ENCODE measurements at regions not wholly inside any gene's neighbourhood (a gene's known extent, or its start where the extent isn't known, plus 50 kb on each side); places are given as distances from the start of the nearest gene placed in this dataset.

DNA sequence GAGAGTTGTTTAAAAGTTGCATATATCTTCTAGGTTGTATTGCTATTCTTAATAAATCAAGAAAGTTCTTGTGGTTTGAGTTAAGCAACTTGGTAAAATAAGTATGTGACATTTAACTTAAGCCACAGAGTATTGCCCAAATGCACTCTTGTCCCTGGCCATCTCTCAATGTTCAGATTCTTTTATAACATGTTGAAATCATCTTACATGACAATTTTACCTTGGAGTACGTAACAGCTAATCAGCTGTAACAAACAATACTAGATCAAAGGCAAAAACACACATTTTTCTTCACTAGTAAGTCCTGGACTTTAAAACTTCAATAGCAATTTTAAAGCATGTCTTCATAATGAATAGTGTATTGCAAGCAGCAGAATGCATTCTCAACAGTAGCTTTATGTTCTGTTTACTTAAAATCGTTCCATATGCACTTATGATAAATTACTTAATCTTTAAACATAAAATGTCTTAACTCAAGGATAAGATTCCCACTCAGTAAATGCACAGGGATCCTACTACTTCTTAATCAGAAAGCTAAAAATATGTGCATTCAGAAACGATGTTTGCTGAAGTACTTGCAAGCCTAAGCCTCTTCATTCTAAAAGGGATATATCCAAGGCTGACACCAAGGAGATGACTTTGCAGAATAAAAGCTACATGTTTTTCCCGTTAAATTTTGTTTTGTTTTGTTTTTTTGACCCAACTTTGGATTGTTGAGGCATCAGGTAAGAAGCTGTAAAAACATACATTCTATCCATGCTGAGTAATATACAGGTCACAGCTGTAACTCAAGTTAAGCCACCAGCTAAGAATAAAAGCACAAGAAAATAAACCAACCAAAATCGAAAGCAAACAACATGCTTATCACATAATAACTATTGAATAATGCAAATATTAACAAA lies 86.1 kb upstream of the NFIB start:
- H3K27me3 ChIP-seq (ENCODE audit: insufficient read depth, poor library complexity, severe bottlenecking) = no peaks in the 10 kb centered on the region
- DNase-seq (ENCODE audit: low read depth in 1 of 2, low spot score in 1 of 2) = no peak
- no peak overlapping the region for H3K27ac ChIP-seq (replicated peaks)
- H3K4me3 ChIP-seq (replicated peaks; ENCODE audit: insufficient read depth, low read length) = no peak overlapping the region
- TF ChIP-seq POLR2AphosphoS5 (IDR thresholded peaks at IDR 0.05; ENCODE audit: low read depth) (no peak), SPI1 (IDR thresholded peaks at IDR 0.05; ENCODE audit: borderline replicate concordance, low read depth) (no peak), GABPA (IDR thresholded peaks at IDR 0.05; ENCODE audit: low read depth) (no peak)
- TF ChIP-seq, protein P1, sequence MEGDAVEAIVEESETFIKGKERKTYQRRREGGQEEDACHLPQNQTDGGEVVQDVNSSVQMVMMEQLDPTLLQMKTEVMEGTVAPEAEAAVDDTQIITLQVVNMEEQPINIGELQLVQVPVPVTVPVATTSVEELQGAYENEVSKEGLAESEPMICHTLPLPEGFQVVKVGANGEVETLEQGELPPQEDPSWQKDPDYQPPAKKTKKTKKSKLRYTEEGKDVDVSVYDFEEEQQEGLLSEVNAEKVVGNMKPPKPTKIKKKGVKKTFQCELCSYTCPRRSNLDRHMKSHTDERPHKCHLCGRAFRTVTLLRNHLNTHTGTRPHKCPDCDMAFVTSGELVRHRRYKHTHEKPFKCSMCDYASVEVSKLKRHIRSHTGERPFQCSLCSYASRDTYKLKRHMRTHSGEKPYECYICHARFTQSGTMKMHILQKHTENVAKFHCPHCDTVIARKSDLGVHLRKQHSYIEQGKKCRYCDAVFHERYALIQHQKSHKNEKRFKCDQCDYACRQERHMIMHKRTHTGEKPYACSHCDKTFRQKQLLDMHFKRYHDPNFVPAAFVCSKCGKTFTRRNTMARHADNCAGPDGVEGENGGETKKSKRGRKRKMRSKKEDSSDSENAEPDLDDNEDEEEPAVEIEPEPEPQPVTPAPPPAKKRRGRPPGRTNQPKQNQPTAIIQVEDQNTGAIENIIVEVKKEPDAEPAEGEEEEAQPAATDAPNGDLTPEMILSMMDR (IDR thresholded peaks at IDR 0.05; ENCODE audit: insufficient read depth, low read length) = no peak
- TF ChIP-seq, protein P2, sequence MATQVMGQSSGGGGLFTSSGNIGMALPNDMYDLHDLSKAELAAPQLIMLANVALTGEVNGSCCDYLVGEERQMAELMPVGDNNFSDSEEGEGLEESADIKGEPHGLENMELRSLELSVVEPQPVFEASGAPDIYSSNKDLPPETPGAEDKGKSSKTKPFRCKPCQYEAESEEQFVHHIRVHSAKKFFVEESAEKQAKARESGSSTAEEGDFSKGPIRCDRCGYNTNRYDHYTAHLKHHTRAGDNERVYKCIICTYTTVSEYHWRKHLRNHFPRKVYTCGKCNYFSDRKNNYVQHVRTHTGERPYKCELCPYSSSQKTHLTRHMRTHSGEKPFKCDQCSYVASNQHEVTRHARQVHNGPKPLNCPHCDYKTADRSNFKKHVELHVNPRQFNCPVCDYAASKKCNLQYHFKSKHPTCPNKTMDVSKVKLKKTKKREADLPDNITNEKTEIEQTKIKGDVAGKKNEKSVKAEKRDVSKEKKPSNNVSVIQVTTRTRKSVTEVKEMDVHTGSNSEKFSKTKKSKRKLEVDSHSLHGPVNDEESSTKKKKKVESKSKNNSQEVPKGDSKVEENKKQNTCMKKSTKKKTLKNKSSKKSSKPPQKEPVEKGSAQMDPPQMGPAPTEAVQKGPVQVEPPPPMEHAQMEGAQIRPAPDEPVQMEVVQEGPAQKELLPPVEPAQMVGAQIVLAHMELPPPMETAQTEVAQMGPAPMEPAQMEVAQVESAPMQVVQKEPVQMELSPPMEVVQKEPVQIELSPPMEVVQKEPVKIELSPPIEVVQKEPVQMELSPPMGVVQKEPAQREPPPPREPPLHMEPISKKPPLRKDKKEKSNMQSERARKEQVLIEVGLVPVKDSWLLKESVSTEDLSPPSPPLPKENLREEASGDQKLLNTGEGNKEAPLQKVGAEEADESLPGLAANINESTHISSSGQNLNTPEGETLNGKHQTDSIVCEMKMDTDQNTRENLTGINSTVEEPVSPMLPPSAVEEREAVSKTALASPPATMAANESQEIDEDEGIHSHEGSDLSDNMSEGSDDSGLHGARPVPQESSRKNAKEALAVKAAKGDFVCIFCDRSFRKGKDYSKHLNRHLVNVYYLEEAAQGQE (IDR thresholded peaks at IDR 0.05; ENCODE audit: insufficient replicate concordance, low read depth) = no peak

DNA sequence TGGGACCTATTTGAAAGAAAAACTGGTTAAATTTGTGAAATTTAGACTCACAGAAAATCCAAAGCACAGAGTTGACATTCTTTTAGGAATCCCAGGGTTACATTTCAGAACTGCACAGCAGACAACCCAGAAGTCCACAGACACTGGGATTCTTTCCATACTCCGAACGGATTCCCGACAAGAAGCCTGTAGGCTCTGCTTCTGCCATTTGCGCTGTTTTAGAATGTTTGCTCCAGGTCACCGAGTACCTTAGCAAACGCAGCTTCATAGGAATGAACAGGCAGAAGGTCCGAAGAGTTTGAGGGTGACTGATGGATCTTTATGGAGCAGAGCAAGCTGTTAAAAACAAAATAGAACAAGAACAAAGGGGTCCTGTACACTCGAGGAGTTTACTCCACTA lies 84.5 kb upstream of the NFIB start:
- Histone ChIP-seq H3K27ac (replicated peaks) (no peak overlapping the region), H3K27me3 (ENCODE audit: insufficient read depth, poor library complexity, severe bottlenecking) (no peaks in the 10 kb centered on the region), H3K4me3 (replicated peaks; ENCODE audit: insufficient read depth, low read length) (no peak overlapping the region)
- TF ChIP-seq SPI1 (IDR thresholded peaks at IDR 0.05; ENCODE audit: borderline replicate concordance, low read depth) = no peak
- TF ChIP-seq POLR2AphosphoS5 (IDR thresholded peaks at IDR 0.05; ENCODE audit: low read depth) = no peak
- no peak for TF ChIP-seq GABPA (IDR thresholded peaks at IDR 0.05; ENCODE audit: low read depth)
- TF ChIP-seq, protein P2 (IDR thresholded peaks at IDR 0.05; ENCODE audit: insufficient replicate concordance, low read depth) = no peak
- DNase-seq (ENCODE audit: low read depth in 1 of 2, low spot score in 1 of 2) = no peak

DNA sequence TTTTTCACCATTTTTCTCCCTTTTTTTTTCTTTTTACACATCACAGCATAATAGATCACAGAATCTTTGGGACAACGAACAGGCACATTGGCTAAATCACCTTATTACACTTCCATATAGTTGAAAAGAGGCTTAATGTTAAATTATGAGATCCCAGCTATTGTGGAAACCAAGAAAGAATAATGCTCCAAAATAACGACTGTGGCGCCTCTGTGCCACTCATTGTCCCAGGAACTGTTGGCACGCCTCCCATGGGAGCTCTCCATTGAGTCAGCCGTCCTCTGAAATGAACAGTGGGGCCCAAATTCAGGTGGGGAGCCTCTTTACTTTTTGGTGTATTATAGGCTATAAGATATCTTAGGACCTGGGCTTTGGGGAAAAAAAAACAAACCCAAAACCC lies 82.2 kb upstream of the NFIB start:
- no peak for TF ChIP-seq SPI1 (IDR thresholded peaks at IDR 0.05; ENCODE audit: borderline replicate concordance, low read depth)
- TF ChIP-seq POLR2AphosphoS5 (IDR thresholded peaks at IDR 0.05; ENCODE audit: low read depth) = no peak
- H3K27ac ChIP-seq (replicated peaks) = no peak overlapping the region

GRCh38 chr9:14395317-14396082 lies 81.6 kb upstream of the NFIB start:
- no peak overlapping the region for H3K27ac ChIP-seq (replicated peaks)
- no peak for DNase-seq (ENCODE audit: low read depth in 1 of 2, low spot score in 1 of 2)

More for the DNA sequence above, 82.2 kb upstream of the NFIB start:
- no peak for DNase-seq (ENCODE audit: low read depth in 1 of 2, low spot score in 1 of 2)
- no peaks in the 10 kb centered on the region for H3K27me3 ChIP-seq (ENCODE audit: insufficient read depth, poor library complexity, severe bottlenecking)
- no peak overlapping the region for H3K4me3 ChIP-seq (replicated peaks; ENCODE audit: insufficient read depth, low read length)

More at GRCh38 chr9:14395317-14396082, 81.6 kb upstream of the NFIB start:
- Histone ChIP-seq H3K27me3 (ENCODE audit: insufficient read depth, poor library complexity, severe bottlenecking) (no peaks in the 10 kb centered on the region), H3K4me3 (replicated peaks; ENCODE audit: insufficient read depth, low read length) (no peak overlapping the region)
- TF ChIP-seq, protein P2 (IDR thresholded peaks at IDR 0.05; ENCODE audit: insufficient replicate concordance, low read depth) = no peak
- TF ChIP-seq SPI1 (IDR thresholded peaks at IDR 0.05; ENCODE audit: borderline replicate concordance, low read depth) (no peak), POLR2AphosphoS5 (IDR thresholded peaks at IDR 0.05; ENCODE audit: low read depth) (no peak), GABPA (IDR thresholded peaks at IDR 0.05; ENCODE audit: low read depth) (no peak)
- TF ChIP-seq, protein P1 (IDR thresholded peaks at IDR 0.05; ENCODE audit: insufficient read depth, low read length) = no peak

Measured in HL-60 (cell line).